K562 (cell line): ENCODE measurements at regions not wholly inside any gene's neighbourhood (a gene's known extent, or its start where the extent isn't known, plus 50 kb on each side); places are given as distances from the start of the nearest gene placed in this dataset.

Source experiments
- ATAC-seq: fragments of 200-7000 bp; cut with Tn5 transposase; 3 replicates; pipeline ENCODE4 v1.9.1; 2020; ENCODE audit warnings: moderate library complexity
- BruUV-seq: library from RNA; stranded (reverse); fragments of 400-500 nt; replicated peaks from 2 replicates; lab custom pipeline; 2021; lab: Mats Ljungman, UMichigan
- CTCF ChIA-PET: fragments of 300-600 bp; formaldehyde crosslinking; extraction: SDS; loops from one replicate; lab custom pipeline; 2021; ENCODE audit warnings: low intra/inter-chr PET ratio; lab: Yijun Ruan, JAX
- POLR2A ChIA-PET: fragments of 300-600, 350-650 bp; sonication (Branson Sonifier 250); formaldehyde crosslinking; extraction: SDS; loops from one replicate; lab custom pipeline; 2021; ENCODE audit warnings: antibody characterized with exemption, inconsistent platforms; lab: Yijun Ruan, JAX
- DNase-seq, 4 experiments: peaks; one replicate each; pipeline versions ENCODE4 v3.0.0 to v3.0.0-alpha.2; 2011 to 2018; ENCODE audit warnings: low spot score in 3 of 4, mixed read lengths in 3 of 4; ENCODE audit errors: extremely low read depth in 1 of 4
- FAIRE-seq: peaks from 2 replicates; lab custom pipeline; 2011; peaks lifted over from hg19 to GRCh38; lab: Jason Lieb, UNC
- H2AFZ ChIP-seq: 2 replicates; pipeline ENCODE4 v1.6.0; 2011; ENCODE audit warnings: low read depth, low read length, control low read depth, inconsistent platforms
- H3K27ac ChIP-seq: fragments of 200-600 bp; 3 replicates; pipeline ENCODE4 v1.8.0; 2011; ENCODE audit warnings: low read depth, mild to moderate bottlenecking, control low read depth, inconsistent platforms, low read length, moderate library complexity, mixed read lengths; ENCODE audit errors: extremely low read depth
- H3K27me3 ChIP-seq, 2 experiments: fragments of 300-600 bp in 1 of 2; 2 replicates in 1 of 2; 3 replicates in 1 of 2; pipeline versions ENCODE4 v1.6.0 to v1.8.0; 2011; ENCODE audit warnings: inconsistent platforms in 2 of 2, low read length in 2 of 2, mild to moderate bottlenecking in 1 of 2, mixed read lengths in 1 of 2, moderate library complexity in 1 of 2; ENCODE audit not compliant: control insufficient read depth in 2 of 2, insufficient read depth in 2 of 2
- H3K36me3 ChIP-seq: fragments of 300-600 bp; 3 replicates; pipeline ENCODE4 v1.8.0; 2011; ENCODE audit warnings: mild to moderate bottlenecking, low read length, inconsistent platforms; ENCODE audit not compliant: control insufficient read depth, insufficient read depth
- H3K4me1 ChIP-seq, 2 experiments: fragments of 200-600 bp in 1 of 2; replicated peaks in 1 of 2; 2 replicates in 1 of 2; 3 replicates in 1 of 2; pipeline versions ENCODE4 v1.5.1 to v1.8.0; 2011; ENCODE audit warnings: inconsistent platforms in 2 of 2, low read length in 2 of 2, mild to moderate bottlenecking in 1 of 2, mixed read lengths in 1 of 2, moderate library complexity in 1 of 2; ENCODE audit not compliant: control insufficient read depth in 2 of 2, insufficient read depth in 2 of 2
- H3K4me2 ChIP-seq: 2 replicates; pipeline ENCODE4 v1.6.1; 2011; ENCODE audit warnings: low read length, control low read depth, inconsistent platforms, mixed read lengths; ENCODE audit not compliant: insufficient read depth
- H3K4me3 ChIP-seq: fragments of 200-600 bp; sonication (generic), shearing (Covaris generic); 2 replicates; pipeline ENCODE4 v1.5.1; 2016; ENCODE audit warnings: control low read depth, inconsistent platforms
- H3K79me2 ChIP-seq: fragments of 200-600 bp; 3 replicates; pipeline ENCODE4 v1.8.0; 2011; ENCODE audit warnings: low read length, inconsistent platforms; ENCODE audit not compliant: control insufficient read depth, insufficient read depth
- H3K9ac ChIP-seq, 2 experiments: 2 replicates each; pipeline versions ENCODE4 v1.6.0 to v1.6.1; 2011; ENCODE audit warnings: low read depth in 2 of 2, low read length in 2 of 2, control low read depth in 1 of 2, inconsistent platforms in 1 of 2, mild to moderate bottlenecking in 1 of 2, mixed read lengths in 1 of 2; ENCODE audit not compliant: insufficient read depth in 1 of 2
- H3K9me1 ChIP-seq: one replicate; pipeline ENCODE4 v1.6.0; 2011; ENCODE audit warnings: inconsistent platforms, mild to moderate bottlenecking, low read length, moderate library complexity; ENCODE audit not compliant: control insufficient read depth, insufficient read depth
- H3K9me3 ChIP-seq: replicated peaks from 2 replicates; pipeline ENCODE4 v1.5.1; 2011; ENCODE audit warnings: low read depth, low read length, inconsistent platforms; ENCODE audit not compliant: control insufficient read depth, insufficient read depth
- H4K20me1 ChIP-seq: replicated peaks from 2 replicates; pipeline ENCODE4 v1.6.1; 2011; ENCODE audit warnings: low read length, inconsistent platforms, mixed read lengths; ENCODE audit not compliant: control insufficient read depth, insufficient read depth
- ATF1 ChIP-seq, 2 experiments: fragments of 450-650 bp in 1 of 2; IDR thresholded peaks; 2 replicates each; pipeline ENCODE4 v1.6.1; 2016; ENCODE audit warnings: missing compliant biosample characterization in 1 of 2, missing genetic modification characterization in 1 of 2
- CLOCK ChIP-seq: fragments of 250-450 bp; sonication (Bioruptor Pico); IDR thresholded peaks from 2 replicates; pipeline ENCODE4 v1.4.0; 2020; ENCODE audit warnings: mild to moderate bottlenecking, moderate library complexity, borderline replicate concordance
- KDM1A ChIP-seq, 2 experiments: fragments of 450-650 bp; IDR thresholded peaks; 2 replicates each; pipeline ENCODE4 v1.6.1; 2016; ENCODE audit warnings: mild to moderate bottlenecking in 2 of 2
- MYNN ChIP-seq, 2 experiments: sonication (generic); formaldehyde crosslinking in 1 of 2; IDR thresholded peaks; 2 replicates each; pipeline versions ENCODE4 v1.5.0 to v1.6.1; 2016 to 2020; ENCODE audit warnings: antibody characterized with exemption in 1 of 2, missing genetic modification reagents in 1 of 2
- SAFB2 ChIP-seq: fragments of 200-400 bp; formaldehyde crosslinking; IDR thresholded peaks from 2 replicates; pipeline ENCODE4 v1.6.1; 2018; ENCODE audit warnings: borderline replicate concordance, low read length, low read depth, moderate library complexity; ENCODE audit not compliant: severe bottlenecking
- STAT6 ChIP-seq: sonication (generic); formaldehyde crosslinking; IDR thresholded peaks from 2 replicates; pipeline ENCODE4 v1.8.1; 2023; ENCODE audit warnings: mild to moderate bottlenecking, missing genetic modification reagents
- ZNF217 ChIP-seq: sonication (generic); formaldehyde crosslinking; IDR thresholded peaks from 2 replicates; pipeline ENCODE4 v1.8.0; 2022; ENCODE audit warnings: mild to moderate bottlenecking, missing genetic modification reagents
- ZNF778 ChIP-seq: fragments of 450-650 bp; formaldehyde crosslinking; IDR thresholded peaks from 2 replicates; pipeline ENCODE4 v1.4.0; 2020; ENCODE audit warnings: mild to moderate bottlenecking, moderate library complexity
- in situ Hi-C: fragments of 300-500 bp; cut with MboI; formaldehyde crosslinking; loops from 4 replicates; pipeline ENCODE4 v1.15.0; 2018; ENCODE audit warnings: inconsistent platforms, mixed read lengths
- intact Hi-C: fragments of 100-400 bp; cut with micrococcal nuclease; formaldehyde crosslinking; loops from 2 replicates; pipeline ENCODE4 v1.14.2; 2022
- TF ChIP-seq, protein P1 (sequence below): sonication (generic); formaldehyde crosslinking; IDR thresholded peaks from 2 replicates; pipeline ENCODE4 v1.8.1; 2023; ENCODE audit warnings: mild to moderate bottlenecking, missing genetic modification reagents

DNA sequence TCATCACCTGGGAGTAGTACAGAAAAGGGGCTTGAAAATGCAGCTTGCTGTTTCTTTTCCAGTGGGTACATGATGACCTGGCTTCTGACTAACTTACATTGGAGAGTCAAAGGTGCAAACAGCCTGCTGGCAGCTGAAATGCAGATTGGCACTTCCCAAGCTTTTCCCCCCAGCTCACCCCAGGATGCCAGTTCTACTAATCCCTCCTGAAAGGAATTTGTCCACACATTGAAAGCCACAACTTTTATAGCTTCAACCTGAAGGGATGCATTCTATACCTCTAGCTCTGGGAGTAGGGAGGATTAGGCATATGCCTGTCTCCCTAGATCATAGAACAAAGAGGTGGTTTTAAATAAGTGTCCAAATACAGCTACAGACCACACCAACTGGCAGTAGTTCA lies 281.7 kb downstream of the EFHB start:
- Histone ChIP-seq H2AFZ (no peak overlapping the region), H3K4me2 (no peak overlapping the region), H3K36me3 (no peaks in the 10 kb centered on the region)
- intact Hi-C loops: no loop called here
- FAIRE-seq: no peak
- no peak for TF ChIP-seq STAT6 (CRISPR knock-in tag)
- TF ChIP-seq ZNF217: no peak
- no peak for TF ChIP-seq ATF1 (CRISPR knock-in tag; IDR thresholded peaks at IDR 0.05)
- no peak for TF ChIP-seq ATF1 (tag; IDR thresholded peaks at IDR 0.05)
- no peak for TF ChIP-seq SAFB2
- TF ChIP-seq CLOCK (CRISPR knock-in tag): no peak
- no peak for TF ChIP-seq KDM1A (IDR thresholded peaks at IDR 0.05)
- no peak for TF ChIP-seq MYNN (IDR thresholded peaks at IDR 0.05)
- no peak for TF ChIP-seq MYNN (CRISPR knock-in tag; IDR thresholded peaks at IDR 0.05)
- TF ChIP-seq, protein P1, sequence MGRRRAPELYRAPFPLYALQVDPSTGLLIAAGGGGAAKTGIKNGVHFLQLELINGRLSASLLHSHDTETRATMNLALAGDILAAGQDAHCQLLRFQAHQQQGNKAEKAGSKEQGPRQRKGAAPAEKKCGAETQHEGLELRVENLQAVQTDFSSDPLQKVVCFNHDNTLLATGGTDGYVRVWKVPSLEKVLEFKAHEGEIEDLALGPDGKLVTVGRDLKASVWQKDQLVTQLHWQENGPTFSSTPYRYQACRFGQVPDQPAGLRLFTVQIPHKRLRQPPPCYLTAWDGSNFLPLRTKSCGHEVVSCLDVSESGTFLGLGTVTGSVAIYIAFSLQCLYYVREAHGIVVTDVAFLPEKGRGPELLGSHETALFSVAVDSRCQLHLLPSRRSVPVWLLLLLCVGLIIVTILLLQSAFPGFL (CRISPR knock-in tag): no peak
- TF ChIP-seq ZNF778: no peak
- TF ChIP-seq, all 486 proteins: peak for 0
- H3K27ac ChIP-seq: no peak overlapping the region
- H3K79me2 ChIP-seq: no peaks in the 10 kb centered on the region
- no peaks in the 10 kb centered on the region for H3K9me1 ChIP-seq
- H4K20me1 ChIP-seq: no peaks in the 10 kb centered on the region
- ChIA-PET POLR2A (interaction anchor here (0.7 kb wide), 1 partner anchor 30 kb away, joined by 3 read pairs; no protein-coding TSS in a partner anchor), CTCF (no interaction called here)
- ATAC-seq (no peak), DNase-seq (no peak)
- in situ Hi-C loops: no loop called here
- H3K4me1 ChIP-seq: no peaks in the 10 kb centered on the region
- H3K9ac ChIP-seq: no peak overlapping the region
- BruUV-seq: no TSS peak
- H3K9me3 ChIP-seq: no peaks in the 10 kb centered on the region
- H3K4me3 ChIP-seq: no peak overlapping the region
- H3K27me3 ChIP-seq: no peaks in the 10 kb centered on the region
